ENCODE measurements at regions not wholly inside any gene's neighbourhood (a gene's known extent, or its start where the extent isn't known, plus 50 kb on each side); places are given as distances from the start of the nearest gene placed in this dataset.

- 82% methylated on average over 10 of the region's 11 CpGs for WGBS (ENCODE audit: insufficient coverage)
- H3K36me3 ChIP-seq (ENCODE audit: control insufficient read depth in 2 of 2, extremely low read depth in 1 of 2, insufficient read depth in 1 of 2, low read length in 1 of 2): no peaks in the 10 kb centered on the region
- POLR2A ChIA-PET: no interaction called here
- H3K4me3 ChIP-seq (ENCODE audit: control insufficient read depth in 1 of 2, extremely low read depth in 1 of 2, low read length in 1 of 2): no peak overlapping the region
- Mint-ChIP-seq H3K36me3 (no peaks in the 10 kb centered on the region), H3K27me3 (peaks cover 5 to 17% of the 10 kb centered on the region in 2 donors), H3K4me3 (no peak overlapping the region), H3K27ac (no peak overlapping the region), H3K9me3 (no peaks in the 10 kb centered on the region), H3K4me1 (no peaks in the 10 kb centered on the region)
- no peaks in the 10 kb centered on the region for H3K4me1 ChIP-seq (ENCODE audit: control insufficient read depth in 1 of 2, extremely low read depth in 1 of 2, insufficient read depth in 2 of 2, low read length in 2 of 2)
- CTCF ChIA-PET: no interaction called here
- peaks cover 0 to 2% of the 10 kb centered on the region in 2 experiments for H3K27me3 ChIP-seq (replicated peaks in 1 of 2; ENCODE audit: control insufficient read depth in 2 of 2, extremely low read depth in 1 of 2, insufficient read depth in 2 of 2, low read length in 1 of 2)
- no peaks in the 10 kb centered on the region for H3K9me3 ChIP-seq
- DNase-seq: no peak
- ATAC-seq (replicated peaks in 1 of 4): no peak
- H3K27ac ChIP-seq (ENCODE audit: low read length): no peak overlapping the region
Measured at GRCh38 chr7:25803117-25803887, 348.7 kb upstream of the NFE2L3 start.

- H3K36me3 Mint-ChIP-seq: no peaks in the 10 kb centered on the region
- no peak overlapping the region for H3K27ac ChIP-seq (ENCODE audit: low read length)
- H3K4me3 ChIP-seq (ENCODE audit: control insufficient read depth in 1 of 2, extremely low read depth in 1 of 2, low read length in 1 of 2): no peak overlapping the region
- peaks cover 0 to 2% of the 10 kb centered on the region in 2 experiments for H3K27me3 ChIP-seq (replicated peaks in 1 of 2; ENCODE audit: control insufficient read depth in 2 of 2, extremely low read depth in 1 of 2, insufficient read depth in 2 of 2, low read length in 1 of 2)
- H3K4me1 Mint-ChIP-seq: no peaks in the 10 kb centered on the region
- no peaks in the 10 kb centered on the region for H3K9me3 Mint-ChIP-seq
- H3K9me3 ChIP-seq: no peaks in the 10 kb centered on the region
- ChIA-PET CTCF (no interaction called here), POLR2A (interaction anchor here in 1 of 2 donors (0.5 kb wide), 1 partner anchor 329 kb away, joined by 3 read pairs; no protein-coding TSS in a partner anchor)
- no peaks in the 10 kb centered on the region for H3K4me1 ChIP-seq (ENCODE audit: control insufficient read depth in 1 of 2, extremely low read depth in 1 of 2, insufficient read depth in 2 of 2, low read length in 2 of 2)
- peaks cover 6 to 15% of the 10 kb centered on the region in 2 donors for H3K27me3 Mint-ChIP-seq
- no peak overlapping the region for H3K27ac Mint-ChIP-seq
- no CpG with 5 or more reads among the region's 4 CpGs for WGBS (ENCODE audit: insufficient coverage)
- H3K36me3 ChIP-seq (ENCODE audit: control insufficient read depth in 2 of 2, extremely low read depth in 1 of 2, insufficient read depth in 1 of 2, low read length in 1 of 2): no peaks in the 10 kb centered on the region
- H3K4me3 Mint-ChIP-seq: no peak overlapping the region
- DNase-seq (no peak), ATAC-seq (replicated peaks in 1 of 4) (no peak)
Measured at GRCh38 chr7:25804154-25804553, 347.8 kb upstream of the NFE2L3 start.

GRCh38 chr7:25805027-25805687 is 346.8 kb upstream of the NFE2L3 start:
- H3K27me3 Mint-ChIP-seq: peaks cover 6 to 18% of the 10 kb centered on the region in 2 donors
- no peaks in the 10 kb centered on the region for H3K36me3 ChIP-seq (ENCODE audit: control insufficient read depth in 2 of 2, extremely low read depth in 1 of 2, insufficient read depth in 1 of 2, low read length in 1 of 2)
- ChIA-PET CTCF (no interaction called here), POLR2A (interaction anchor here in 1 of 2 donors (0.5 kb wide), 1 partner anchor 328 kb away, joined by 3 read pairs; no protein-coding TSS in a partner anchor)
- H3K4me1 ChIP-seq (ENCODE audit: control insufficient read depth in 1 of 2, extremely low read depth in 1 of 2, insufficient read depth in 2 of 2, low read length in 2 of 2): no peaks in the 10 kb centered on the region
- no peaks in the 10 kb centered on the region for H3K9me3 Mint-ChIP-seq
- no peak for ATAC-seq (replicated peaks in 1 of 4)
- no peak overlapping the region for H3K27ac Mint-ChIP-seq
- no peaks in the 10 kb centered on the region for H3K36me3 Mint-ChIP-seq
- WGBS (ENCODE audit: insufficient coverage): no CpG with 5 or more reads among the region's 4 CpGs
- no peak overlapping the region for H3K4me3 Mint-ChIP-seq
- DNase-seq: no peak
- H3K27me3 ChIP-seq (replicated peaks in 1 of 2; ENCODE audit: control insufficient read depth in 2 of 2, extremely low read depth in 1 of 2, insufficient read depth in 2 of 2, low read length in 1 of 2): peaks cover 0 to 2% of the 10 kb centered on the region in 2 experiments
- H3K27ac ChIP-seq (ENCODE audit: low read length): no peak overlapping the region
- no peaks in the 10 kb centered on the region for H3K4me1 Mint-ChIP-seq
- H3K9me3 ChIP-seq: no peaks in the 10 kb centered on the region
- no peak overlapping the region for H3K4me3 ChIP-seq (ENCODE audit: control insufficient read depth in 1 of 2, extremely low read depth in 1 of 2, low read length in 1 of 2)

GRCh38 chr7:25807086-25807611 is 344.8 kb upstream of the NFE2L3 start:
- no peaks in the 10 kb centered on the region for H3K36me3 Mint-ChIP-seq
- Histone ChIP-seq H3K27ac (ENCODE audit: low read length) (no peak overlapping the region), H3K4me1 (ENCODE audit: control insufficient read depth in 1 of 2, extremely low read depth in 1 of 2, insufficient read depth in 2 of 2, low read length in 2 of 2) (no peaks in the 10 kb centered on the region), H3K4me3 (ENCODE audit: control insufficient read depth in 1 of 2, extremely low read depth in 1 of 2, low read length in 1 of 2) (no peak overlapping the region), H3K9me3 (no peaks in the 10 kb centered on the region), H3K36me3 (ENCODE audit: control insufficient read depth in 2 of 2, extremely low read depth in 1 of 2, insufficient read depth in 1 of 2, low read length in 1 of 2) (no peaks in the 10 kb centered on the region), H3K27me3 (replicated peaks in 1 of 2; ENCODE audit: control insufficient read depth in 2 of 2, extremely low read depth in 1 of 2, insufficient read depth in 2 of 2, low read length in 1 of 2) (peaks cover 0 to 2% of the 10 kb centered on the region in 2 experiments)
- no peaks in the 10 kb centered on the region for H3K9me3 Mint-ChIP-seq
- ChIA-PET POLR2A (no interaction called here), CTCF (no interaction called here)
- WGBS (ENCODE audit: insufficient coverage): no CpG with 5 or more reads among the region's 1 CpG
- H3K4me3 Mint-ChIP-seq: no peak overlapping the region
- H3K27me3 Mint-ChIP-seq: peaks cover 8 to 24% of the 10 kb centered on the region in 2 donors
- H3K4me1 Mint-ChIP-seq: no peaks in the 10 kb centered on the region
- H3K27ac Mint-ChIP-seq: no peak overlapping the region
- no peak for ATAC-seq (replicated peaks in 1 of 4)
- no peak for DNase-seq

GRCh38 chr7:25809441-25809840 is 342.6 kb upstream of the NFE2L3 start:
- no peak for ATAC-seq (replicated peaks in 1 of 4)
- no peak for DNase-seq
- Mint-ChIP-seq H3K36me3 (no peaks in the 10 kb centered on the region), H3K4me3 (no peak overlapping the region), H3K4me1 (no peaks in the 10 kb centered on the region), H3K27me3 (peaks cover 17 to 39% of the 10 kb centered on the region in 2 donors), H3K27ac (no peak overlapping the region), H3K9me3 (no peaks in the 10 kb centered on the region)
- H3K36me3 ChIP-seq (ENCODE audit: control insufficient read depth in 2 of 2, extremely low read depth in 1 of 2, insufficient read depth in 1 of 2, low read length in 1 of 2): no peaks in the 10 kb centered on the region
- no peak overlapping the region for H3K4me3 ChIP-seq (ENCODE audit: control insufficient read depth in 1 of 2, extremely low read depth in 1 of 2, low read length in 1 of 2)
- POLR2A ChIA-PET: no interaction called here
- H3K27ac ChIP-seq (ENCODE audit: low read length): no peak overlapping the region
- CTCF ChIA-PET: no interaction called here
- H3K27me3 ChIP-seq (replicated peaks in 1 of 2; ENCODE audit: control insufficient read depth in 2 of 2, extremely low read depth in 1 of 2, insufficient read depth in 2 of 2, low read length in 1 of 2): peaks cover 0 to 2% of the 10 kb centered on the region in 2 experiments
- no peaks in the 10 kb centered on the region for H3K9me3 ChIP-seq
- 65% methylated on average over 4 of the region's 5 CpGs for WGBS (ENCODE audit: insufficient coverage)
- H3K4me1 ChIP-seq (ENCODE audit: control insufficient read depth in 1 of 2, extremely low read depth in 1 of 2, insufficient read depth in 2 of 2, low read length in 2 of 2): no peaks in the 10 kb centered on the region

GRCh38 chr7:25812086-25812850 is 339.7 kb upstream of the NFE2L3 start:
- H3K9me3 ChIP-seq: no peaks in the 10 kb centered on the region
- peaks cover 0 to 4% (median 0%) of the 10 kb centered on the region in 3 donors for H3K9me3 Mint-ChIP-seq
- no peak overlapping the region for H3K27ac Mint-ChIP-seq
- 79% methylated on average over 5 of the region's 9 CpGs for WGBS (ENCODE audit: insufficient coverage)
- peaks cover 0 to 5% of the 10 kb centered on the region in 2 experiments for H3K27me3 ChIP-seq (replicated peaks in 1 of 2; ENCODE audit: control insufficient read depth in 2 of 2, extremely low read depth in 1 of 2, insufficient read depth in 2 of 2, low read length in 1 of 2)
- no peaks in the 10 kb centered on the region for H3K4me1 Mint-ChIP-seq
- H3K4me3 ChIP-seq (ENCODE audit: control insufficient read depth in 1 of 2, extremely low read depth in 1 of 2, low read length in 1 of 2): no peak overlapping the region
- no peaks in the 10 kb centered on the region for H3K36me3 Mint-ChIP-seq
- H3K4me1 ChIP-seq (ENCODE audit: control insufficient read depth in 1 of 2, extremely low read depth in 1 of 2, insufficient read depth in 2 of 2, low read length in 2 of 2): no peaks in the 10 kb centered on the region
- ChIA-PET CTCF (no interaction called here), POLR2A (no interaction called here)
- DNase-seq (no peak), ATAC-seq (replicated peaks in 1 of 4) (no peak)
- peaks cover 26 to 41% of the 10 kb centered on the region in 2 donors for H3K27me3 Mint-ChIP-seq
- no peak overlapping the region for H3K27ac ChIP-seq (ENCODE audit: low read length)
- no peaks in the 10 kb centered on the region for H3K36me3 ChIP-seq (ENCODE audit: control insufficient read depth in 2 of 2, extremely low read depth in 1 of 2, insufficient read depth in 1 of 2, low read length in 1 of 2)
- no peak overlapping the region for H3K4me3 Mint-ChIP-seq
